ENCODE measurements at regions not wholly inside any gene's neighbourhood (a gene's known extent, or its start where the extent isn't known, plus 50 kb on each side); places are given as distances from the start of the nearest gene placed in this dataset.

DNA sequence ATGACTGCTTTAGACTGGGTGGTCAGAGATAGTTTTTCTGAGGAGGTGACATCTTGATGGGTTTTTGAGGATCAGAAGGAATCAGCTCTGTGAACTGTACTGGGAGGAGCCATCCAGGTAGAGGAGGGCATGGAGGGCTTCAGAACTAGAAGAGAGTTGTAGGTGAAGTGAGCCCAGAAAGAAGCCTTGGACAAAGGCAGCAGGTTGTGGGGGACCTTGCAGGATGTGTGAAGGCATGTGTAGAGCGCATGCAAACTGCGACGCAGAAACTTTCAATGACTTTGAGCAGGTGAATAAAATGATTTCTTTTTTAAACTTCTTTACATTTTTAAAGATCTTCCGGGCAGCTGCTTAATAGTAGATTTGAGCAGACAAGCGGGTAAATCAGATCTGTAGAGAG is 83.9 kb upstream of the SIX2 start:
- ATAC-seq: no peak
- TF ChIP-seq BACH2 (CRISPR knock-in tag; IDR thresholded peaks at IDR 0.05; ENCODE audit: borderline replicate concordance) (no peak), TOX (CRISPR knock-in tag; IDR thresholded peaks at IDR 0.05; ENCODE audit: borderline replicate concordance) (no peak), SNAI2 (CRISPR knock-in tag; IDR thresholded peaks at IDR 0.05) (no peak), CSDC2 (CRISPR knock-in tag; IDR thresholded peaks at IDR 0.05) (no peak), RARB (CRISPR knock-in tag; IDR thresholded peaks at IDR 0.05) (no peak)
- TF ChIP-seq, protein P1, sequence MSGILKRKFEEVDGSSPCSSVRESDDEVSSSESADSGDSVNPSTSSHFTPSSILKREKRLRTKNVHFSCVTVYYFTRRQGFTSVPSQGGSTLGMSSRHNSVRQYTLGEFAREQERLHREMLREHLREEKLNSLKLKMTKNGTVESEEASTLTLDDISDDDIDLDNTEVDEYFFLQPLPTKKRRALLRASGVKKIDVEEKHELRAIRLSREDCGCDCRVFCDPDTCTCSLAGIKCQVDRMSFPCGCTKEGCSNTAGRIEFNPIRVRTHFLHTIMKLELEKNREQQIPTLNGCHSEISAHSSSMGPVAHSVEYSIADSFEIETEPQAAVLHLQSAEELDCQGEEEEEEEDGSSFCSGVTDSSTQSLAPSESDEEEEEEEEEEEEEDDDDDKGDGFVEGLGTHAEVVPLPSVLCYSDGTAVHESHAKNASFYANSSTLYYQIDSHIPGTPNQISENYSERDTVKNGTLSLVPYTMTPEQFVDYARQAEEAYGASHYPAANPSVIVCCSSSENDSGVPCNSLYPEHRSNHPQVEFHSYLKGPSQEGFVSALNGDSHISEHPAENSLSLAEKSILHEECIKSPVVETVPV (CRISPR knock-in tag; IDR thresholded peaks at IDR 0.05): no peak

DNA sequence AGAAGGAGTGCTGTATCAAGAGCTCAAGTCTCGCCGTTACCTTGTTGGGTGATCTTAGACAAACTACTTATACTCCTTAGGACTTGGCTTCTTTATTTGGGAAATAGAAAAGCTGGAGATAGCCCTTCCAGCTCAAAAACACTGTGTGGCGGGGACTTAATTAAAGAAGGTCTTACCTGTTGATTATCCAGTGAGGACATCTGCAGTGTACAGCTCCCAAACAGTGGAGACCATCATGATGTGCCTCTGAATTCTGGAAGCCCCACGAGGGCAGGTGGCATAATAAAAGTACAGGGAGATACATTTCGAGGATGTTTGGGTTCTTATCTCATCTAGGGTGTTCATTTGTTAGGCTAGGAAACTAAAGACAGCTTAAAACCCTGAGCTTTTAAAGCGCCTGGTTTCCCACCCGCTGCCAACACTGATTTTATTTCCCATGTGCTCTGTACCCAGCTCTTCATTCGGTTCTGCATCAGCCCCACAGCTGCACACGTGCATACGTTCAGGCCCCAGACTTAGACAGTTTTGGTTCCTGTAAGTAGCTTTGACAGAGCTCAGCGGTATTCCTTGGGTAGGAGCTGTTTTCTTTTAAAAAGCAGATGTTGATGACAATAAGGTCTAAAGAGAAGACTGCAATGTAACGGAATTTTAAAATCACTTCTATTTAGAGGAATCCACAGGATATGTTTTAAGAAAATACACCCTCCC is 80.5 kb upstream of the SIX2 start:
- no peak for ATAC-seq
- TF ChIP-seq CSDC2 (CRISPR knock-in tag; IDR thresholded peaks at IDR 0.05): no peak
- no peak for TF ChIP-seq ESRRG (CRISPR knock-in tag; IDR thresholded peaks at IDR 0.05)
- TF ChIP-seq SNAI2 (CRISPR knock-in tag; IDR thresholded peaks at IDR 0.05): no peak
- TF ChIP-seq, protein P2, sequence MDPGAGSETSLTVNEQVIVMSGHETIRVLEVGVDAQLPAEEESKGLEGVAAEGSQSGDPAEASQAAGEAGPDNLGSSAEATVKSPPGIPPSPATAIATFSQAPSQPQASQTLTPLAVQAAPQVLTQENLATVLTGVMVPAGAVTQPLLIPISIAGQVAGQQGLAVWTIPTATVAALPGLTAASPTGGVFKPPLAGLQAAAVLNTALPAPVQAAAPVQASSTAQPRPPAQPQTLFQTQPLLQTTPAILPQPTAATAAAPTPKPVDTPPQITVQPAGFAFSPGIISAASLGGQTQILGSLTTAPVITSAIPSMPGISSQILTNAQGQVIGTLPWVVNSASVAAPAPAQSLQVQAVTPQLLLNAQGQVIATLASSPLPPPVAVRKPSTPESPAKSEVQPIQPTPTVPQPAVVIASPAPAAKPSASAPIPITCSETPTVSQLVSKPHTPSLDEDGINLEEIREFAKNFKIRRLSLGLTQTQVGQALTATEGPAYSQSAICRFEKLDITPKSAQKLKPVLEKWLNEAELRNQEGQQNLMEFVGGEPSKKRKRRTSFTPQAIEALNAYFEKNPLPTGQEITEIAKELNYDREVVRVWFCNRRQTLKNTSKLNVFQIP (CRISPR knock-in tag; IDR thresholded peaks at IDR 0.05; ENCODE audit: borderline replicate concordance, low read depth): no peak
- no peak for TF ChIP-seq ZNF70 (CRISPR knock-in tag; IDR thresholded peaks at IDR 0.05)
- TF ChIP-seq TCF4 (CRISPR knock-in tag; IDR thresholded peaks at IDR 0.05; ENCODE audit: borderline replicate concordance): no peak
- no peak for TF ChIP-seq ISL1 (CRISPR knock-in tag; IDR thresholded peaks at IDR 0.05)

DNA sequence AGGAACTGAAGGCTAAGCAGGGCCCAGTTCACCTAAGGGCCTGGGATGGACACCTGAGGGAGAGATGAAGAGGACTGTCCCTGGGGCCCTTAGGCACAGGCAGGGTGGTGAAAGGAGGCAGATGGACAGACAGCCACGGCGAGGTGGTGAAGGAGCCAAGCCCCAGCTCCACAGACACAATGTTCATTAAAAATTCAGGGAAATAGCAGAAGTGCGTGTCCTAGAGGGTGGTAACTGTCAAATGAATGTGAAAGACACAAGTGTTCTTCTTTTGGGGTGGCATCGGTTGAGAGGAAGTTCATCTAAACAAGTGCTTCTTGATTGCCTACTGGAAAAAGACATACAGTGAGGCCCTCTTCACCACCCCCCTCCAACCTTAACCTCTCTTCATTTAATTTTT is 76.2 kb upstream of the SIX2 start:
- no peak for ATAC-seq

DNA sequence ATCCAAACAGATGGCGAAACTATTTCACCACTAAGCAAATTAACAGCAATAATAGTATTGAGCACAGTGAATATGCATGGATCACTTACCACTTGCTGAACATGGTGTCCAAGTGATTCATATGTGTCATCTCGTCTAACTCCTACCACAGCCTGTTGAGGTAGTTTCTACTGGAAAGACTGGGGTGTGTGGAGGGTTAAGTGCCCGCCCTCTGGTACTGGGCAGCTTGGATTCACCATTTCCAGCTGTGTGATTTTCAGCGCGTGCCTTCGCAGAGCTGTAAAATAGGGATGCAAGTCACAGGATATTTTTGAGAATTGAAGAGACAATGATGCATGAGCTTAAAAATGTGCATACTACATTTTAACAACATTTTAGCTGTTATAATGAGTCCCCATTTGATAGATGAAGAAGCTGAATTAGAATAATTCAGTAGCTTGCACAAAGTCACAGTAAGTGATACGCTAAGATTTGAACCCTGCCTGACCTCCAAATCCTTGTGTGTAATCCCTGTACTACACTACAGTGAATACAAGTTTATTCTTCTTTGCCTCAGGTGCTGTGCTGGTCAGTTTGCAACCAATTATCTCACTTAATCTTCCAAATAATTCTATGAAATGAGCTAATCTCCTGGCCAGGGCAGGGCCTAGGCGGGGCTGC is 75.2 kb upstream of the SIX2 start:
- ATAC-seq: no peak
- TF ChIP-seq, protein P3, sequence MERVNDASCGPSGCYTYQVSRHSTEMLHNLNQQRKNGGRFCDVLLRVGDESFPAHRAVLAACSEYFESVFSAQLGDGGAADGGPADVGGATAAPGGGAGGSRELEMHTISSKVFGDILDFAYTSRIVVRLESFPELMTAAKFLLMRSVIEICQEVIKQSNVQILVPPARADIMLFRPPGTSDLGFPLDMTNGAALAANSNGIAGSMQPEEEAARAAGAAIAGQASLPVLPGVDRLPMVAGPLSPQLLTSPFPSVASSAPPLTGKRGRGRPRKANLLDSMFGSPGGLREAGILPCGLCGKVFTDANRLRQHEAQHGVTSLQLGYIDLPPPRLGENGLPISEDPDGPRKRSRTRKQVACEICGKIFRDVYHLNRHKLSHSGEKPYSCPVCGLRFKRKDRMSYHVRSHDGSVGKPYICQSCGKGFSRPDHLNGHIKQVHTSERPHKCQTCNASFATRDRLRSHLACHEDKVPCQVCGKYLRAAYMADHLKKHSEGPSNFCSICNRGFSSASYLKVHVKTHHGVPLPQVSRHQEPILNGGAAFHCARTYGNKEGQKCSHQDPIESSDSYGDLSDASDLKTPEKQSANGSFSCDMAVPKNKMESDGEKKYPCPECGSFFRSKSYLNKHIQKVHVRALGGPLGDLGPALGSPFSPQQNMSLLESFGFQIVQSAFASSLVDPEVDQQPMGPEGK (CRISPR knock-in tag; IDR thresholded peaks at IDR 0.05; ENCODE audit: borderline replicate concordance): no peak
- TF ChIP-seq ZNF8 (CRISPR knock-in tag; IDR thresholded peaks at IDR 0.05) (no peak), BACH2 (CRISPR knock-in tag; IDR thresholded peaks at IDR 0.05; ENCODE audit: borderline replicate concordance) (no peak), GLIS3 (CRISPR knock-in tag; IDR thresholded peaks at IDR 0.05) (no peak), TCF4 (CRISPR knock-in tag; IDR thresholded peaks at IDR 0.05; ENCODE audit: borderline replicate concordance) (no peak), SNAI2 (CRISPR knock-in tag; IDR thresholded peaks at IDR 0.05) (no peak), ZFP30 (CRISPR knock-in tag; IDR thresholded peaks at IDR 0.05) (no peak), TOX (CRISPR knock-in tag; IDR thresholded peaks at IDR 0.05; ENCODE audit: borderline replicate concordance) (no peak), ZNF70 (CRISPR knock-in tag; IDR thresholded peaks at IDR 0.05) (no peak), ISL1 (CRISPR knock-in tag; IDR thresholded peaks at IDR 0.05) (no peak), ZFP3 (CRISPR knock-in tag; IDR thresholded peaks at IDR 0.05) (no peak)
- TF ChIP-seq, protein P4, sequence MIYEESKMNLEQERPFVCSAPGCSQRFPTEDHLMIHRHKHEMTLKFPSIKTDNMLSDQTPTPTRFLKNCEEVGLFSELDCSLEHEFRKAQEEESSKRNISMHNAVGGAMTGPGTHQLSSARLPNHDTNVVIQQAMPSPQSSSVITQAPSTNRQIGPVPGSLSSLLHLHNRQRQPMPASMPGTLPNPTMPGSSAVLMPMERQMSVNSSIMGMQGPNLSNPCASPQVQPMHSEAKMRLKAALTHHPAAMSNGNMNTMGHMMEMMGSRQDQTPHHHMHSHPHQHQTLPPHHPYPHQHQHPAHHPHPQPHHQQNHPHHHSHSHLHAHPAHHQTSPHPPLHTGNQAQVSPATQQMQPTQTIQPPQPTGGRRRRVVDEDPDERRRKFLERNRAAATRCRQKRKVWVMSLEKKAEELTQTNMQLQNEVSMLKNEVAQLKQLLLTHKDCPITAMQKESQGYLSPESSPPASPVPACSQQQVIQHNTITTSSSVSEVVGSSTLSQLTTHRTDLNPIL (CRISPR knock-in tag; IDR thresholded peaks at IDR 0.05; ENCODE audit: low read depth): no peak
- TF ChIP-seq, protein P1 (CRISPR knock-in tag; IDR thresholded peaks at IDR 0.05): no peak
- TF ChIP-seq, protein P2 (CRISPR knock-in tag; IDR thresholded peaks at IDR 0.05; ENCODE audit: borderline replicate concordance, low read depth): no peak

More for the DNA sequence above, 76.2 kb upstream of the SIX2 start:
- TF ChIP-seq ZFP3 (CRISPR knock-in tag; IDR thresholded peaks at IDR 0.05): no peak
- TF ChIP-seq, protein P4 (CRISPR knock-in tag; IDR thresholded peaks at IDR 0.05; ENCODE audit: low read depth): no peak
- TF ChIP-seq BACH2 (CRISPR knock-in tag; IDR thresholded peaks at IDR 0.05; ENCODE audit: borderline replicate concordance): no peak
- TF ChIP-seq ZNF565 (CRISPR knock-in tag; conservative IDR thresholded peaks at IDR 0.05; ENCODE audit: low read depth): no peak
